GM18499 (cell line): ENCODE measurements at regions not wholly inside any gene's neighbourhood (a gene's known extent, or its start where the extent isn't known, plus 50 kb on each side); places are given as distances from the start of the nearest gene placed in this dataset.
"Not testable (repeated sequence)": the region's sequence is repeated elsewhere in the genome, so short reads cannot be mapped to it uniquely, and the experiment has no call there.

Experiments used
- ATAC-seq: cut with Tn5 transposase; IDR thresholded peaks from one replicate; pipeline ENCODE4 v1.9.1; 2021; ENCODE audit warnings: moderate number of reproducible peaks; ENCODE audit not compliant: insufficient read depth, unreplicated experiment

DNA sequence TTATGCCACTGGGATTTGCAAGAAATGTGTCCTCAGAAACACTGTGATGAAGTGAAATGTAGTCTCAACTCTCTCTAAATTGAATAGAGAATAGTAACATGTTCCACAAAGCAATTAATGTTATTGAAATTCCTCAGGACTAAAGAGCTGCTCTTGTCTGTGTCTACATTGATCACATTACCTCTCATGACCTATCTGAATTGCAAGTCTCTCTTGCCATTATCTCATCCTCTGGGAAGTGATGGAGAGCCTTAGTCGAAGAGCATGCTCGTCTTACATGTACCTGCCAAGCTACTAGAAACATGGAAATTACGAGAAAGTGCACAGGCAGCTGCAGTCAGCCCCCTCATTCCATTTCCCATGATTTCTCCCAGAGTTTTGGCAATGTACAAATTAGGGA lies 561.1 kb upstream of the ZNF804A start:
- ATAC-seq = no peak

DNA sequence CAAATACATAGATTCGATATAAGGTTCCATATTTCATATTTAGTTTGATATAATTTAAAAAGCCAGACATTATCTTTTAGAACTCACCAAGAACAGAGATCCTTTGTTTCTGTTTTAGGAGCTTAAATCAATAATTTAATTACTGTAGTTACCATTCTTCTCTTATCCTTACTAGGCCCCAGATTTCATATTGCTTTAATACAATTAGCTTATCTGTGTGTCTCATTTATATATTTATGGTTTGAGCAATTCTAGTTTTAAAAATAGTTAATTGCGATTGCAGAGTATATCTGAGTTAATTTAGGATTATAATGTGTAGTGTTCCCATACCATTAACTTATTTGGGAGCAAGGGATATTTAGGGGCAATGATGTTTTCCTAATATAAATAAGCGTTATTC lies 558.8 kb upstream of the ZNF804A start:
- no peak for ATAC-seq

DNA sequence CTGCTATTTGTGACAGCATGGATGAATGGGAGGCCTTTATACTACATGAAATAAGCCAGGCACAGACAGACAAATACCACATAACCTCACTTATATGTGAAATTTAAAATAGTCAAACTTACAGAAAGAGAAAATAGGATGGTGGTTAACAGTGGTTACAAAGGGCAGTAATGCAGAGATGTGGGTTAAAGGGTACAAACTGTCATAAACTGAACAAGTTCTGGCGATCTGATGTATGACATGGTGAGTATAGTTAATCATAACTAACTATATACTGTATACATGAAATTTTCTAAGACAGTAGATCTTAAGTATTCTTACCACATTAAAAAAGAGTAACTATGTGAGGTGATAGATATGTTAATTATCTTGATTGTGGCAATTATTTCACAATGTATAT lies 558.1 kb upstream of the ZNF804A start:
- ATAC-seq = no peak

DNA sequence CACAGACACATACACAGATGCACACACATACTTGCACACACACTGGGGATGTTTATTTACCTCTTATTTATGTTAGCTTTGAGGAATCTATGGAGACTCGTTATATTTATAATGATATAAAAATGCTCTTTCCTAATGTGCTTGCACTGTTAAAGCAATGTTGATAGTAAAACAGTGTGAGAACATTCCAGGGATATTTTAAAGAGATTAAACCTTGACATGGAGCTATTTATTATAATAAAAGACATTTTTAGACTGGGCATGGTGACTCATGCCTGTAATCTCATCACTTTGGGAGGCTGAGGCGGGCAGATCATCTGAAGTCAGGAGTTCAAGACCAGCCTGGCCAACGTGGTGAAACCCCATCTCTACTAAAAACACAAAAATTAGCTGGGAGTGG lies 557.3 kb upstream of the ZNF804A start:
- no peak for ATAC-seq

DNA sequence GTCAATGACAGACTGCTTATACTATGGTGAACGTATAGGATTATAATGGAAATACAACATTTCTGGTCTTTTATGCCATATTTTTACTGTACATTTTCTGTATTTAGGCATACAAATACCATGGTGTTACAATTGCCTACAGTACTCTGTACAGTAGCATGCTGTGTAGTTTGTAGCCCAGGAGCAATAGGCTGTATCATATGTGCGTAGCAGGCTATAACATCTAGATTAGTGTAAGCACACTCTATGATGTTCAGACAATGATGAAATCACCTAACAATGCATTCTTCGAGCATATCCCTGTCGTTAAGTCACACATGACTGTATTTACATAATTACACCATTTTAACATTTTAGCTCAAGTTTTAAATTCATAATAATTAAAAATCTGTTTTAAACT lies 556.6 kb upstream of the ZNF804A start:
- no peak for ATAC-seq

DNA sequence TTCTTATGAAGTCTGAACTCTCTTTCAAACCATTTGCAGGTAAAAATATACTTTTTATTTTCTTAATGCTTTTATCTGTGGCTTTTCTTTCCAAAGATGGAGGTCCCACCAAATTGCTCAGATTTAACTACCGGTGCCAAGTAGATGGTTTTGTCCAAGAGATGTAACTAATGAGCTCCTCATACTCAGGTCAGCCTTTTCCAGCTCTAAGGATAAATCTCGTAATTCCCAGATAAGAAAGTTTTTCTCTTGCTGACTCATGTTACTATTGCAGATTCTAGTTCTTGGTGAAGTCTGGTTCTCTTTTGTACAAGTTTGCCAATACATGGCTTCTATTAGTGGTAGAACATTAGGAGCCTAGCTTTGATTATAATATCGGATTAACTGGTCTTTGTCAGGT lies 550.8 kb upstream of the ZNF804A start:
- no peak for ATAC-seq

DNA sequence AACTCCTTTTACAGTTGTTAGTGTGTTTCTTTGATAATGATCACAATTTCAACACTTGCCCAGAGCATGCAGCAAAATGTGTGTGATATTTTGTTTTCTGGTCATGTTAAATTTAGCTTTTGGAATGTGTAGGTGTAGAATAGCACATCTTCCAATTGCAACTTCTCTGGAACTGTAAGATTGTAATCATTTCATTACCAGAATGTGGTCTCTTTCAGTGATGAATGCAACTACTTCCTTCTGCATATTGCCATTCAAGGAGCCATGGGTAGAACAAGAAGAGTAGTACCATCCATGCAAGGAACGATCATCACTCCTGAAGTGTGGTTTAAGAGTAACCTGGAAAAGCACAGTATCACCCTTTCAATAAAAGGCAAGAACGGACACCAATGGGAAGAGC lies 548.8 kb upstream of the ZNF804A start:
- no peak for ATAC-seq

DNA sequence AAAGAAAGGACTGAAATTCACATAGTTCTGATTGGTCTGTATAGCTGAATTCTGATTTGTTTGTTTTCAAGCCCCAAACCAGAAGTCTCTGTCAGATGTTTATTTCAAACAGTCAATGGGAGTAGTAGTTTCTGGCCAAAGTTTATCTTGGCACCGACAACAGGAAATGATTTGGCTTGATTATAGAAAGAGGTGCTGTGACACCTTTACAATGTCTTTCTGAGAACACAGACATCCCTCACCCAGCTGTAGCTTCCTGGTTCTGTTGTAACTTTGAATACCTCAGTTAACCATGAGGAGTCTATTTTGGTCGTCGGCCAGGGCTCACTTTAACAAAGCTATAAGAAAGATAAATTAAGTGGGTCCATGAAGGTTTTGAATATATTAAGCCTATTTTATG lies 545.0 kb upstream of the ZNF804A start:
- ATAC-seq = no peak

DNA sequence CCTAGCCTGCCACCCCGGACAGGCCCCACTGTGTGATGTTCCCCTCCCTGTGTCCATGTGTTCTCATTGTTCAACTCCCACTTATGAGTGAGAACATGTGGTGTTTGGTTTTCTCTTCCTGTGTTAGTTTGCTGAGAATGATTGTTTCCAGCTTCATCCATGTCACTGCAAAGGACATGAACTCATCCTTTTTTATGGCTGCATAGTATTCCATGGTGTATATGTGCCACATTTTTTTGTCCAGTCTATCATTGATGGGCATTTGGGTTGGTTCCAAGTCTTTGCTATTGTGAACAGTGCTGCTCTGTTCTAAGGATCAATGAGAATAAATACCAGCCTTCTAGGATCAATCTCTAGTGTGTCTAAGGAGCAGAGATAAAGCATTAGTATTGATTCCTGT lies 543.9 kb upstream of the ZNF804A start:
- not testable (repeated sequence) for ATAC-seq

DNA sequence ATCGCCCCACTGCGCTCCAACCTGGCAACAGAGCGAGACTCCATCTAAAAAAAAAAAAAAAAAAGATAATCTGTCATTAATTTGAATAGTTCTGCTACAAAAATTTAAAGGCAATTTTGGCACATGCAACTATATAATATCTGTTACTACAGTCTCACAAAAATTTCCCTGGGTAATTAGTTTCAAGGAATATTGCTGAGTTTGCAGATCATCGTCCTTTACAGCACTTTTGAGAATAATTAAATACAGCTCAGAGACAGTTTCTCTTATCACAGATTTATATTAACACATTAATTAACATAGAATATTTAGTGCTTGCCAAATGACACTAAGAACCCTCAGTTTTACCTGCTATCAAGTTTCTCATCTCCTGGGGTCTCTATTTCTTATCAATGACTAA lies 540.4 kb upstream of the ZNF804A start:
- ATAC-seq = no peak

DNA sequence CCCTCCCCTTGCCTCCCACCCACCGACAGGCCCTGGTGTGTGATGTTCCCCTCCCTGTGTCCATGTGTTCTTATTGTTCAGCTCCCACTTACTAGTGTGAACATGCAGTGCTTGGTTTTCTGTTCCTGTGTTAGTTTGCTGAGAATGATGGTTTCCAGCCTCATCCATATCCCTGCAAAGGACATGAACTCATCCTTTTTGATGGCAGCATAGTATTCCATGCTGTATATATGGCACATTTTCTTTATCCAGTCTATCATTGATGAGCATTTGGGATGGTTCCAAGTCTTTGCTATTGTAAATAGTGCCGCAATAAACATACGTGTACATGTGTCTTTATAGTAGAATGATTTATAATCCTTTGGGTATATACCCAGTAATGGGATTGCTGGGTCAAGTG lies 538.1 kb upstream of the ZNF804A start:
- ATAC-seq = not testable (repeated sequence)

DNA sequence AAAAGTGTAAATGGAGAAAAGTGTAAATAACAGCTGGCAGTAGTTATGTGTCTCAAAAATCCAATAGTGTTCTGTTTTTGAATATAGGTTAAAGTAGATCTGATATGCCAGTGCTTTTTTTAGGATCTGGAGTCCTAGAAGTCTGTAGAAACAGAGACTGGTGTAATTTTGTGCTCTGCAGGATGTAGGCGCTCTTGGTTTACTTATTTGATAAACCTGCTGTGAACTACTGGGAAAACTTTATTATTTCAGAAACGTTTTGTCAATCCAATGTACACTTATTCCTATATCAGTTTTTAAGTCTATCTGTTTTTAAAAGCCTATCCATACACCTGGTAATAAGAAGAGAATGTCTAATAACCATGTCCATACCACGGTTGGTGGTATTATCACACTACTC lies 530.8 kb upstream of the ZNF804A start:
- ATAC-seq = no peak

DNA sequence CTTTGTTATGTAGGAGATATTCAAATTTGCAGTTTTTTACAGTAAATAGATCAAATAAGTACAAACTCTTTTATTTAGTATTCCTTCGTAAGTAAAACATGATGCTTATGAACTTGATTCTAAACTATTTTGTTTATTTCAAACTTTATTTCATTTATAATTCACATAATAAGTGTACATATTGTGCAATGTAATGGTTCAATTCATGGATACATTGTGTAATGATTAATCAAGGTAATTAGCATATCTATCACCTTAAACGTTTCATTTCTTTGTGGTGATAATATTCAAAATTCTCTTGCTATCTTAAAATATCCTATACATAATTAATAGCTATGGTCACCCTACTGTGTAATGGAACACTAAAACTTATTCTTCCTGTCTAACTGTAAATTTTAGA lies 525.9 kb upstream of the ZNF804A start:
- no peak for ATAC-seq

DNA sequence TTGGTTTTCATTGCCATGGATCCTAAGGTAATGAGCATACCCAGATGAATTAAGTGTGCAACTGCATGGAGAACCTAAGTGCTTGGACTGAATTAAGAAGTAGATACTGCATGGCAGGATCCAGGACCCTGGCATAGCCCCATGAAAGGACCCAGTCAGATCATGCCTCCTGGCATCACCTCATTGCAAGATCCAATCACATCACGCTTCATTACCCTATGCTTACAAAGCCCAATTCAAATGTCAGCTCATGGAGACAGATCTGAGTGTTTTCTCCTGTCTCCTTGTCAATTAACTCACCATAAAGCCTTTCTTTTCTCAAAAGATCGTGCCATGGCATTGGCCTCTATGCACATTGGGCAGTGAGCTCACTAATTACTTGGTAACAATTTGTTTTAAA lies 519.8 kb upstream of the ZNF804A start:
- ATAC-seq = no peak

DNA sequence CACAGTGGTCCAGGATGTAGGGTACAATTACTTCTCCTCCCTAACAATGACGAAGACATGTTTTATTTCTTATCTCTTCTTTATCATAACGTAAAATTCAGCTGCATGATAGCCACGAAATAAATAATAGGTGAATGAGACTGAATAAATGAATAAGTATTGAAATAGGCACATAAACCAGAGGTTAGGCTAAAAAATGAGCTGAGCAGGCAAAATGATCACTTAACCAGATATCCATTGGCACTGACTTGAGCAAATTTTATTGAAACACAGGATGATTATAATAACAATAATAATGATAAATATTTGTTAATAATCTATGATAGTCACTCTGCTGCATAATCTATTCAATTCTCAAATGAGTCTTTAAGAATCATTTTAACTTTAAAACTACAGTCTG lies 506.9 kb upstream of the ZNF804A start:
- ATAC-seq = no peak

DNA sequence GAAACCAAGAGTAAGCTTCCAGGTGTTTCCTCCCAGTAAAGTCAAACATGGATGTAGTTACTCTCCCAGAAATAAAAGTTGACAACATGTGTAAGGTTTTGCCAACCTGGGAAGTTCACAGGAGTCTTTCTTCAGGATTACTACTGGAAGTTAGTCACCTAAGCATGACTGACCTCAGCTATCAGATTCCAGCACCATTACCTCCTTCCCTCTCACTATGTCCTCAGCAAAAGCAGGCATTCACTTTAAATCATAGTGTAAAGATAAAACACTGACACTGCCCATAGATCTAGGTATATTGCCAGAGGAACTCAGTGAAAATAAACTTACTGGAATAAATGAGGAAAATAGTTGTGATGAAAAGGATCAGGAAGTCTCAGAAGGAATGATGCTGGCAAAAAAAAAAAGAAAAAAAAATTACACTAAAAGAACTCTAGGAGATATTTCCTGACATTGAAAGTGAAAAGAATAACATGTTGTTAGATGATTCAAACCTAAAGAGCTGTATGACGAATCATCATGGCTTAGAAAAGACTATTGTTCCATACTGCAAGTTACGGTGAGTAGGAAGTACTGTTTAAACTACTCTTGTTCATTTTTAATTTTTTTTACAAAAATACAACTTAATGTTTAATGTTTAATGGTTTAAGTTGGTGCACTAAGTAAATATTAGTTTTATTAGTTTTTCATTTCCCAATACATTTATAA lies 484.5 kb upstream of the ZNF804A start:
- ATAC-seq = no peak

DNA sequence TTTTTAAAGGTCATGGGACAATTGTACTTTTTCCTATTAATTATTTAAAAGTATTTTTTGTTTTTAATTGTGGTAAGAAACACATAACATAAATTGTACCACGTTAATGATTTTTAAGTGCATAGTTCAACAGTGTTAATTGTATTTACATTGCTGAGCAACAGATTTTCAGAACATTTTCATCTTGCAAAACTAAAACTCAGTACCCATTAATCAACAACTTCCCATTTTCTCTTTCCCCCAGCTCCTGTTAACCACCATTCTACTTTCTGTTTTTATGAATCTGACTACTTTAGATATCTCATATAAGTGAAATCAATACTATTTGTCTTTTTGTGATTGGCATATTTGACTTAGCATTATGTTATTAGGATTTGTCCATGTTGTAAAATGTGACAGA lies 483.9 kb upstream of the ZNF804A start:
- no peak for ATAC-seq

DNA sequence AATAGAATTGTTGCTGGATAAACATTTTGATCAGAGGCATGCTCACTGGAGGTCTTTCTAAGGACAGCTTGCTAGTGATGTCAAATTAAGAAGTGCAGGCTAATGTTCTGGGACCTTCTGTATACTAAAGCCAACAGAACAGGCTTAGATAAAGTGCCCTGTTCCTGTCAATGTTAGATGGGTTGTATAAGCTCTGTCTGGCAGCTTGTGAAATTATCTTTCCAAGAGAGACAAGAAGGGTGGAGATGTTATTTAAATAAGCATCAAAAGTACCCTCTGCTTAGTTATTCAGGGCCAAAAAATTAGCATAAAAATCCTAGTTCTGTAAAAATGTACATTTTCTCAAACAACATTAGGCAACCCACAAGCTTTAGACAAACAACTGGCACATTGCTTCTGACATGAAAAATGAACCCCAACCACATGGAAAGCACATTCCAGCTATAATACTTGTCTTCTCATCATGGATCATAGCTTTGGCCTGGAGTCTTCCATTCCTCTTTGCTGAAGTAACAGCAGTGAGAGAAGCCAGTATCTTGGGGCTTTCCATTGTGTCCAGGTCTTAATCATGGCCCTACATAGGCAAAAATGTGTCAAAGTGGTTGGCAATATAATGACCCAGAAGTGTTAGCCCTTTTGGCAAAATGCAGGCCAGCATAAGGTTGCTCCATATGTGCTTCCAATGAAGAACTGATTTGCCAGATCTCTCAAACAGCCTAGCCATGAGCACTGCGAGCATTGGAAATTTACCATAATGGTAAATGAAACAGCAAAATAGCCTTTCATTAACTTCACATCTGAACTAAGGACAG lies 478.1 kb upstream of the ZNF804A start:
- ATAC-seq = no peak

DNA sequence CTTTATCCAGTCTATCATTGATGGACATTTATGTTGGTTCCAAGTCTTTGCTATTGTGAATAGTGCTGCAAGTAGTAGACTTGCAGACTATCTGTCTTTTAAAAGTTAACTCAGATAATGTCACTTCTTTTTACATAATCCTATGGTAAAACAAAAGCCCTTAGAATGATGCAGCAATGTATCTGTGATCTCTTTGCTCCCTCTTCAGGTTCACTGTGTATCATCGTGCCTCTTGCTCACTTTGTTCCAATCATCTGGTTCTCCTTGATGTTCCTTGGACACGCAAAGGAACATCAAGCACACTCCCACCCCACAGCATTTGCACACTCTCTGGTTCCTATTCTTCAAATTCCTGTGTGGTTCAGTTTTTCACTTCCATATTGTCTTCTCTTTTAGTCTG lies 472.5 kb upstream of the ZNF804A start:
- ATAC-seq = no peak

DNA sequence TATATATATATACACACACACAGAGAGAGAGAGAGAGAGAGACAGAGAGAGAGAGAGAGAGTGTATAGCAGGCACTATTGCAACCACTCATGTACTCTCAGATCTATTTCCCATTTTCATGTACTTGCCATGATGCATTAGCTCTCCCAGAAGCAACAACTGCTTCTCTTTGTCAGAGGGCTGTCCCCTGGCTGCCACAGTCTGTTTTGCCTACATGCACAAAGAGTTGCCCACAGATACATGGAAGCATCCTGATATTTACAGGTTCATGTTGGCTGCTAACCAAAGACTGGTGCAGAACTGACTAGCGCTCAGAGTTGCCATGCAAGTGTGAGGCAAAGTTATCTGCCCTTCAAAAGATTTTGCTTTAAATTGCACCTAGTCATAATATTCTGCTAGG lies 469.3 kb upstream of the ZNF804A start:
- ATAC-seq = no peak

DNA sequence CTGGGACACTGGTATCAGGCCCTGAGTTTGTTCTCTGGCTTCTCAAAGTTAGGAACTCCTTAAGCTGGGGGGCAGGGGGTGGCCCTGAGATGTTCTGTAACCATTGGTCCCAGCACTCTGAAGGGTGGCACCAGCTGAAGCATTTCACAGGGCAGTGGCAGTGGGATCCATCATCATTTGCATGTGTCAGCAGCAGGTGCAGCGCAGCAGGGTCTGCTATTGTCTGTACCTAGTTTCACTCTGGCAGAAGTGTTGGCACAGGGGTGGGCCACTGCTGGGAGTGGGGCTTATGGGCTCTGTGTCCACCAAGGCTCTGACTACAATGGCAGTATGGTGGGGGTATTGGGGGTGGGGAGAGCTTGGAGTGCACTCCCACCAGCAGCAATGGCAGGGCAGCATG lies 460.4 kb upstream of the ZNF804A start:
- no peak for ATAC-seq

DNA sequence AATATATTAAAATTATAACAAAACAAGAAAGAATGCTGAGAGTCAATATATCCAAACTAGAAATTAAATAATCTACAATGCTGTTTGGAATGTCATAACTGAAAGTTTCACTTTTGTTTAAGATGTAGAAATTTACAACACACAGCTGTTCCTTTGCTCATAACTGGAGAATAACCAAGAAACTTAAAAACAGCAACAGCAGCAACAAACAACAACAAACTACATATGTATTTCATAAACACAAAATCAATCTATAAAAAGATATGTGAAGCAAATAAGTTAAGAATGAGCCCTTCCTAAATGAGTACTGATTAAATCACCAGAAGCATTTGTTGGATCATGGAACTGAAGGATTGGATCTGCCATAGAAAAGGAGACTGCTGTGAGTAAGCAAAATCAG lies 456.5 kb upstream of the ZNF804A start:
- ATAC-seq = no peak
